GM18868 (cell line): ENCODE measurements at regions not wholly inside any gene's neighbourhood (a gene's known extent, or its start where the extent isn't known, plus 50 kb on each side); places are given as distances from the start of the nearest gene placed in this dataset.
"Not testable (repeated sequence)": the region's sequence is repeated elsewhere in the genome, so short reads cannot be mapped to it uniquely, and the experiment has no call there.

Source experiments
- ATAC-seq: cut with Tn5 transposase; IDR thresholded peaks from one replicate; pipeline ENCODE4 v1.9.1; 2021; ENCODE audit warnings: mild to moderate bottlenecking, moderate library complexity; ENCODE audit not compliant: unreplicated experiment

- no peak for ATAC-seq
Observed at GRCh38 chr16:87114832-87115231, 202.4 kb downstream of the C16orf95 start.

- ATAC-seq, result no peak
Observed at GRCh38 chr16:87115646-87116045, 201.5 kb downstream of the C16orf95 start.

GRCh38 chr16:87117936-87118335, 199.3 kb downstream of the C16orf95 start:
- ATAC-seq, result no peak

- ATAC-seq, result no peak
Observed at GRCh38 chr16:87119168-87119567, 198.0 kb downstream of the C16orf95 start.

- ATAC-seq, result no peak
Observed at GRCh38 chr16:87119748-87120147, 197.4 kb downstream of the C16orf95 start.

- no peak for ATAC-seq
Observed at GRCh38 chr16:87121816-87122215, 195.4 kb downstream of the C16orf95 start.

GRCh38 chr16:87123356-87124001, 193.7 kb downstream of the C16orf95 start:
- ATAC-seq, result no peak

- ATAC-seq, result not testable (repeated sequence)
Observed at GRCh38 chr16:87124405-87124804, 192.8 kb downstream of the C16orf95 start.

- no peak for ATAC-seq
Observed at GRCh38 chr16:87125206-87126155, 191.7 kb downstream of the C16orf95 start.

GRCh38 chr16:87126403-87127025, 190.7 kb downstream of the C16orf95 start:
- ATAC-seq, result no peak

GRCh38 chr16:87127061-87127765, 190.0 kb downstream of the C16orf95 start:
- no peak for ATAC-seq

- no peak for ATAC-seq
Observed at GRCh38 chr16:87127766-87128147, 189.4 kb downstream of the C16orf95 start.

- ATAC-seq, result no peak
Observed at GRCh38 chr16:87129771-87130170, 187.4 kb downstream of the C16orf95 start.

- no peak for ATAC-seq
Observed at GRCh38 chr16:87131061-87131995, 185.9 kb downstream of the C16orf95 start.

GRCh38 chr16:87131996-87132345, 185.2 kb downstream of the C16orf95 start:
- ATAC-seq, result no peak

- ATAC-seq, result no peak
Observed at GRCh38 chr16:87132361-87133014, 184.7 kb downstream of the C16orf95 start.

GRCh38 chr16:87133112-87133850, 183.9 kb downstream of the C16orf95 start:
- no peak for ATAC-seq

- no peak for ATAC-seq
Observed at GRCh38 chr16:87133966-87134627, 183.1 kb downstream of the C16orf95 start.
